MM.1S (cell line): ENCODE measurements at regions not wholly inside any gene's neighbourhood (a gene's known extent, or its start where the extent isn't known, plus 50 kb on each side); places are given as distances from the start of the nearest gene placed in this dataset.

Experiments used
- DNase-seq: peaks from one replicate; pipeline ENCODE4 v3.0.0-alpha.2; 2015
- H2AFZ ChIP-seq: fragments of 300-600 bp; sonication (generic); 2 replicates; pipeline ENCODE4 v1.6.0; 2016; ENCODE audit warnings: antibody characterized with exemption, low read length
- H3F3A ChIP-seq: fragments of 300-600 bp; sonication (generic); 2 replicates; pipeline ENCODE4 v1.6.1; 2016; ENCODE audit warnings: mild to moderate bottlenecking, antibody characterized with exemption, low read length, moderate library complexity, mixed read lengths; ENCODE audit not compliant: insufficient read depth
- H3K27ac ChIP-seq: fragments of 300-600 bp; sonication (generic); 2 replicates; pipeline ENCODE4 v1.5.1; 2016; ENCODE audit warnings: mild to moderate bottlenecking, low read length
- H3K27me3 ChIP-seq: fragments of 300-600 bp; sonication (generic); replicated peaks from 2 replicates; pipeline ENCODE4 v1.6.0; 2016; ENCODE audit warnings: low read length; ENCODE audit not compliant: insufficient read depth
- H3K36me3 ChIP-seq: fragments of 300-600 bp; sonication (generic); replicated peaks from 2 replicates; pipeline ENCODE4 v1.6.1; 2016; ENCODE audit warnings: mild to moderate bottlenecking, low read length, mixed read lengths; ENCODE audit not compliant: insufficient read depth
- H3K4me1 ChIP-seq: fragments of 300-600 bp; sonication (generic); 2 replicates; pipeline ENCODE4 v1.6.1; 2016; ENCODE audit warnings: low read length, mixed read lengths
- H3K4me2 ChIP-seq: fragments of 300-600 bp; sonication (generic); 2 replicates; pipeline ENCODE4 v1.6.0; 2016; ENCODE audit warnings: low read depth, low read length
- H3K4me3 ChIP-seq: fragments of 300-600 bp; sonication (generic); 2 replicates; pipeline ENCODE4 v1.5.1; 2016; ENCODE audit warnings: low read length, mixed read lengths
- H3K79me2 ChIP-seq: fragments of 300-600 bp; sonication (generic); 2 replicates; pipeline ENCODE4 v1.6.1; 2016; ENCODE audit warnings: mixed run types, low read length, mixed read lengths
- H3K9ac ChIP-seq: fragments of 300-600 bp; sonication (generic); 2 replicates; pipeline ENCODE4 v1.6.1; 2016; ENCODE audit warnings: low read length, mixed read lengths
- H3K9me2 ChIP-seq: fragments of 300-600 bp; sonication (generic); replicated peaks from 2 replicates; pipeline ENCODE4 v1.6.1; 2016; ENCODE audit warnings: mild to moderate bottlenecking, low read length, mixed read lengths; ENCODE audit not compliant: insufficient read depth
- H3K9me3 ChIP-seq: fragments of 300-600 bp; sonication (generic); replicated peaks from 2 replicates; pipeline ENCODE4 v1.6.1; 2016; ENCODE audit warnings: mild to moderate bottlenecking, low read length, mixed read lengths; ENCODE audit not compliant: insufficient read depth
- H4K20me1 ChIP-seq: fragments of 300-600 bp; sonication (generic); 2 replicates; pipeline ENCODE4 v1.6.1; 2016; ENCODE audit warnings: mild to moderate bottlenecking, low read length, moderate library complexity, mixed read lengths; ENCODE audit not compliant: insufficient read depth
- EZH2 ChIP-seq: fragments of 300-600 bp; sonication (generic); optimal IDR thresholded peaks from 2 replicates; pipeline ENCODE3; 2017; ENCODE audit warnings: low read depth, mild to moderate bottlenecking, antibody characterized with exemption, low read length, mixed read lengths
- EZH2phosphoT487 ChIP-seq: fragments of 300-600 bp; sonication (generic); IDR thresholded peaks from 2 replicates; pipeline ENCODE4 v1.6.1; 2018; ENCODE audit warnings: antibody characterized with exemption, low read length
- TF ChIP-seq, protein P1 (sequence below): fragments of 300-600 bp; sonication (generic); IDR thresholded peaks from 2 replicates; pipeline ENCODE4 v1.5.1; 2016; ENCODE audit warnings: antibody characterized with exemption, low read length, mixed read lengths

DNA sequence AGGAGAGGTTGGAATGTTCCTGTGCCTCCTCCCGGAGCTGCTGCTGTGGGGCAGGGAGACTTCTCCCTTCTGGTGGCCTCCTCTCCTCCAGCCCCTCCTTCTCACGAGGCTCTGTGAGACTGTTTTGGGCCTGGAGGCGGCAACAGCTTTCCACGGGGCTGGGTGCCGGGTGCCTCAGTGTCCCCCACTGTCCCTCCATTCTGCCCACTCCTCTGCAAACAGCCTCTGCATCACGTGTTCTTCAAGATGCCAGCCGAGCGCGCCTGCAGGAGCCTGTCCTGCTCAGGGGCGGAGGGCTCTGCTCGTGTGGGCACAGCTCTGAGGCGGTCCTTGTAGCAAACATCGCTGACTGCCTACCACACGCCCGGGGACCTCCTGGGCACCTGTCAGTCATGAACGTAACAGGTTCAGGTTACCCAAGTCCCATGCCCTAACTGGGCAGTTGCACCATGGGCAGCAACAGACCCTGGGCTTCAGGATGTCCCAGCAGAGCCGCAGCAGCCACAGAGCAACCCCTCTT, 70.8 kb downstream of the RRM2 start:
- Histone ChIP-seq H3K4me2 (no peak overlapping the region), H3K27ac (no peak overlapping the region), H3K4me1 (no peaks in the 10 kb centered on the region), H3K9me2 (no peaks in the 10 kb centered on the region), H3K79me2 (no peaks in the 10 kb centered on the region), H3K4me3 (no peak overlapping the region), H3K27me3 (no peaks in the 10 kb centered on the region), H3K9me3 (no peaks in the 10 kb centered on the region), H3F3A (no peaks in the 10 kb centered on the region), H2AFZ (no peak overlapping the region), H4K20me1 (no peaks in the 10 kb centered on the region), H3K36me3 (no peaks in the 10 kb centered on the region), H3K9ac (no peak overlapping the region)
- no peak for DNase-seq
- TF ChIP-seq, protein P1, sequence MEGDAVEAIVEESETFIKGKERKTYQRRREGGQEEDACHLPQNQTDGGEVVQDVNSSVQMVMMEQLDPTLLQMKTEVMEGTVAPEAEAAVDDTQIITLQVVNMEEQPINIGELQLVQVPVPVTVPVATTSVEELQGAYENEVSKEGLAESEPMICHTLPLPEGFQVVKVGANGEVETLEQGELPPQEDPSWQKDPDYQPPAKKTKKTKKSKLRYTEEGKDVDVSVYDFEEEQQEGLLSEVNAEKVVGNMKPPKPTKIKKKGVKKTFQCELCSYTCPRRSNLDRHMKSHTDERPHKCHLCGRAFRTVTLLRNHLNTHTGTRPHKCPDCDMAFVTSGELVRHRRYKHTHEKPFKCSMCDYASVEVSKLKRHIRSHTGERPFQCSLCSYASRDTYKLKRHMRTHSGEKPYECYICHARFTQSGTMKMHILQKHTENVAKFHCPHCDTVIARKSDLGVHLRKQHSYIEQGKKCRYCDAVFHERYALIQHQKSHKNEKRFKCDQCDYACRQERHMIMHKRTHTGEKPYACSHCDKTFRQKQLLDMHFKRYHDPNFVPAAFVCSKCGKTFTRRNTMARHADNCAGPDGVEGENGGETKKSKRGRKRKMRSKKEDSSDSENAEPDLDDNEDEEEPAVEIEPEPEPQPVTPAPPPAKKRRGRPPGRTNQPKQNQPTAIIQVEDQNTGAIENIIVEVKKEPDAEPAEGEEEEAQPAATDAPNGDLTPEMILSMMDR, result no peak
- TF ChIP-seq EZH2phosphoT487 (no peak), EZH2 (no peak)

DNA sequence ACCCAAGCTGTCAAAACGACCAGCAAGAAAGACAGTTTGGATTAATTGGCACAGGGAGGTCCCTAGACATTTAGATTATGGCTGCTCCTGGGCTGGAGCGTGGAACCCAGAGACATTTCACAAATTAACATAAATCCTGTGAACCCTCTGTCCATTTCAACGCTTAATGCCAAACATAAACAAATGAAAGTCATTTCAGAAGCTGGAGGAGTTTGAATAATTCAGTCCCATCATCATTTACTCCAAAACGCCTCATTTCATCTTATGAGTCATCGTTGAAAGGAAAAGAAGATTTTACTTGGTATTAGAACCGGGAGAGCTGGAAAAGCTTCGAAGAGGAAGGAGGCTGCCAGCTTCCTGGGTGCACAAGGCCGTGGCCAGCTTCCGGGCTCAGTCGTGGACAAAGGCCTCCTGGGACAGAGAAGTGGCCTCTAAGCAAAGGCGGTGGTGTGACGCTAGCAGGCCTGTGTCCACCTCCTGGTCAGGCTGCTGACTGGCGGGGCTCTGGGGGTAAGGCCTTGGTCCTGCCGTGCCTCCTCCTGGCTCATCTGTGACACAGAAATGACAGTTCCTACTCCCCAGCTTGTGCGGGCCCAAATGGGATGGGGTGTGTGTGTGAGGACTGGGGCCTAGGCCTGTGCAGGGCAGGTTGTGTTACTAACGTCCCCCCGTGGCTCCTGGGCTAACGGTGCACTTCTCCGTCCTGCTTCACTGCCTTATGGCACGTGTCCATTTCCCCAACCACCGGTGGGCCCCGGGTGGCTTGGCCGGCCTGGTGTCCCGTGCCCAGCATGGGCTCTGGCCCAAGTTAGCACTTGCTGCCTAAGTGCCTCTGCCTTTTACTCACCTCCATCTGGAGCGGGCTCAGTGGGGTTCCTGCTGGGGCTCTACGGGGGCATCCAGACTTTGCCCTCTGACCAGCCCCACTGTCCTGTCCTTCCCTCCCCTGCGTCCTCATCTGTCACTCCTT, 71.6 kb downstream of the RRM2 start:
- no peaks in the 10 kb centered on the region for H3K27me3 ChIP-seq
- no peaks in the 10 kb centered on the region for H3K36me3 ChIP-seq
- H3F3A ChIP-seq, result no peaks in the 10 kb centered on the region
- H3K9ac ChIP-seq, result no peak overlapping the region
- no peak overlapping the region for H3K4me2 ChIP-seq
- H3K4me1 ChIP-seq, result no peaks in the 10 kb centered on the region
- no peak for DNase-seq
- no peak overlapping the region for H3K27ac ChIP-seq
- H3K79me2 ChIP-seq, result no peaks in the 10 kb centered on the region
- no peaks in the 10 kb centered on the region for H3K9me3 ChIP-seq
- TF ChIP-seq, protein P1, result no peak
- no peak for TF ChIP-seq EZH2
- no peak for TF ChIP-seq EZH2phosphoT487
- no peak overlapping the region for H2AFZ ChIP-seq
- H3K9me2 ChIP-seq, result no peaks in the 10 kb centered on the region
- no peaks in the 10 kb centered on the region for H4K20me1 ChIP-seq
- H3K4me3 ChIP-seq, result no peak overlapping the region

DNA sequence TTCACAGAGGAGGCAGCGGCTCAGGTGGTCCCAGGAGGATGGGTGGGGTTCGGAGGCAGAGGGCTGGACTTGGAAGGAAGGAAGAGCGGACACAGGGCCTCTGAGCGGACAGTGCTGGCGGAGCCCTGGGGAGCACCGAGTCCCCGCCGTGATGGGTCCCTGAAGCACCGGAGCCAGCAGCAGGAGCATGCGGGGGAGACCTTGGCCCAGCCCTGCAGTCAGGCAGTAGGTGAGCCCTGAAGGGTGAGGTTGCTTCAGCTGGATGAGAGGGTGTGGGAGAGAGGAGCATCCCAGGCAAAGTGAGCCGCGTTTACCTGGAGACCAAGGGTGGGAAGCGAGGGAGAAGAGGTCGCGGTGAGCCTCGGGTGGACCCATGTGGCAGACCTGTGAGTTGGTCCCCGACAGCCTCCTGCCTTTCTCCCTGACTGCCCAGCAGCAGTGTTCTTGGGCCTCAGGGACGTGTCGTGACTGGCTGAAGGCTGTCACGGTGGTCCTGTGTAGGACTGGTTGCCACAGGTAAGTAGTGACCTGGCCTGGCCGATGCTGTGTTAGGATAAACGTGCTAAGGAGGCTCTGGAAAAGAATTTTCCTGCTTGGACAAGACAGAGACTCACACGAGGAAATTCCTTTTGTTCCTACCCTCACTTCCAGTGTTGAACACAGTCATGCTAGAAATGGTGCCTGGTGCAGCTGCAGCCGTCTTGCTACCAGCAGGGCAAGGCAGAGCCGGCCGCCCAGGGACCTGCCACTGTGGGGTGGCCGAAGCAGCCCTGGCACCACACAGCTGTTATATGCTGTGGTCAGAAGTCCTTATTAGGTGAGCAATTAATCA, 73.0 kb downstream of the RRM2 start:
- no peak overlapping the region for H3K4me2 ChIP-seq
- no peaks in the 10 kb centered on the region for H3K79me2 ChIP-seq
- no peaks in the 10 kb centered on the region for H3K27me3 ChIP-seq
- TF ChIP-seq EZH2 (no peak), EZH2phosphoT487 (no peak)
- TF ChIP-seq, protein P1, result no peak
- no peaks in the 10 kb centered on the region for H3F3A ChIP-seq
- DNase-seq, result no peak
- no peak overlapping the region for H3K9ac ChIP-seq
- H3K9me2 ChIP-seq, result no peaks in the 10 kb centered on the region
- H2AFZ ChIP-seq, result no peak overlapping the region
- H3K36me3 ChIP-seq, result no peaks in the 10 kb centered on the region
- no peaks in the 10 kb centered on the region for H3K4me1 ChIP-seq
- H3K27ac ChIP-seq, result no peak overlapping the region
- no peaks in the 10 kb centered on the region for H4K20me1 ChIP-seq
- no peaks in the 10 kb centered on the region for H3K9me3 ChIP-seq
- H3K4me3 ChIP-seq, result no peak overlapping the region
